Osteoblast (primary cell): ENCODE measurements at regions not wholly inside any gene's neighbourhood (a gene's known extent, or its start where the extent isn't known, plus 50 kb on each side); places are given as distances from the start of the nearest gene placed in this dataset.

Experiments used
- DNase-seq: peaks from one replicate; pipeline ENCODE4 v3.0.0; 2011; ENCODE audit warnings: low spot score, mixed read lengths; ENCODE audit not compliant: insufficient read length; ENCODE audit errors: missing footprints
- H2AFZ ChIP-seq: 2 replicates; pipeline ENCODE4 v1.6.0; 2011; ENCODE audit warnings: mild to moderate bottlenecking, low read length
- H3K27ac ChIP-seq: 2 replicates; pipeline ENCODE4 v1.5.1; 2011; ENCODE audit warnings: mild to moderate bottlenecking, low read depth, low read length, moderate library complexity
- H3K27me3 ChIP-seq: 2 replicates; pipeline ENCODE4 v1.6.0; 2012; ENCODE audit warnings: mild to moderate bottlenecking, control low read depth, inconsistent platforms, low read length, moderate library complexity; ENCODE audit not compliant: insufficient read depth
- H3K36me3 ChIP-seq: 2 replicates; pipeline ENCODE4 v1.5.1; 2011; ENCODE audit warnings: mild to moderate bottlenecking, low read length, control low read depth, moderate library complexity; ENCODE audit not compliant: insufficient read depth
- H3K4me1 ChIP-seq: 2 replicates; pipeline ENCODE4 v1.5.1; 2011; ENCODE audit warnings: mild to moderate bottlenecking, low read length, control low read depth, moderate library complexity; ENCODE audit not compliant: insufficient read depth
- H3K4me2 ChIP-seq: 2 replicates; pipeline ENCODE4 v1.6.0; 2011; ENCODE audit warnings: mild to moderate bottlenecking, low read length; ENCODE audit not compliant: insufficient read depth
- H3K4me3 ChIP-seq: fragments of 200-600 bp; sonication (generic); 3 replicates; pipeline ENCODE4 v1.5.1; 2012; ENCODE audit warnings: mild to moderate bottlenecking, low read length, inconsistent platforms; ENCODE audit not compliant: insufficient read depth
- H3K79me2 ChIP-seq: 2 replicates; pipeline ENCODE4 v1.6.0; 2012; ENCODE audit warnings: mild to moderate bottlenecking, low read length, control low read depth, inconsistent platforms; ENCODE audit not compliant: insufficient read depth
- H3K9me3 ChIP-seq: 2 replicates; pipeline ENCODE4 v1.5.1; 2011; ENCODE audit warnings: low read depth, low read length, control low read depth
- H4K20me1 ChIP-seq: 2 replicates; pipeline ENCODE4 v1.6.0; 2012; ENCODE audit warnings: mild to moderate bottlenecking, low read length, control low read depth; ENCODE audit not compliant: insufficient read depth
- CTCF ChIP-seq: IDR thresholded peaks from 2 replicates; pipeline ENCODE4 v1.5.1; 2011; ENCODE audit warnings: mild to moderate bottlenecking, low read depth, low read length, moderate library complexity; ENCODE audit errors: extremely low read depth

GRCh38 chr1:72526926-72527325 is 244.6 kb upstream of the NEGR1 start:
- no peaks in the 10 kb centered on the region for H3K27me3 ChIP-seq
- TF ChIP-seq CTCF = no peak
- H3K9me3 ChIP-seq = peaks cover 3% of the 10 kb centered on the region
- H3K4me2 ChIP-seq = no peak overlapping the region
- peak overlapping the region; percentile 23 for H2AFZ ChIP-seq
- no peak for DNase-seq
- H3K27ac ChIP-seq = no peak overlapping the region
- no peak overlapping the region for H3K4me3 ChIP-seq
- no peaks in the 10 kb centered on the region for H3K79me2 ChIP-seq
- no peaks in the 10 kb centered on the region for H3K4me1 ChIP-seq
- H4K20me1 ChIP-seq = no peaks in the 10 kb centered on the region
- no peaks in the 10 kb centered on the region for H3K36me3 ChIP-seq

GRCh38 chr1:72524021-72524420 is 241.7 kb upstream of the NEGR1 start:
- H3K27ac ChIP-seq = no peak overlapping the region
- H3K79me2 ChIP-seq = no peaks in the 10 kb centered on the region
- H3K36me3 ChIP-seq = no peaks in the 10 kb centered on the region
- no peaks in the 10 kb centered on the region for H3K9me3 ChIP-seq
- H3K4me2 ChIP-seq = no peak overlapping the region
- no peak for TF ChIP-seq CTCF
- H2AFZ ChIP-seq = no peak overlapping the region
- no peaks in the 10 kb centered on the region for H3K27me3 ChIP-seq
- H3K4me1 ChIP-seq = no peaks in the 10 kb centered on the region
- H4K20me1 ChIP-seq = no peaks in the 10 kb centered on the region
- DNase-seq = no peak
- no peak overlapping the region for H3K4me3 ChIP-seq

GRCh38 chr1:72521659-72522058 is 239.3 kb upstream of the NEGR1 start:
- H4K20me1 ChIP-seq = no peaks in the 10 kb centered on the region
- H3K27ac ChIP-seq = no peak overlapping the region
- no peaks in the 10 kb centered on the region for H3K4me1 ChIP-seq
- H3K36me3 ChIP-seq = no peaks in the 10 kb centered on the region
- H3K4me2 ChIP-seq = no peak overlapping the region
- no peaks in the 10 kb centered on the region for H3K9me3 ChIP-seq
- no peak overlapping the region for H2AFZ ChIP-seq
- H3K79me2 ChIP-seq = no peaks in the 10 kb centered on the region
- no peaks in the 10 kb centered on the region for H3K27me3 ChIP-seq
- no peak for TF ChIP-seq CTCF
- H3K4me3 ChIP-seq = no peak overlapping the region
- peak; percentile 35 for DNase-seq

GRCh38 chr1:72516826-72517225 is 234.5 kb upstream of the NEGR1 start:
- H2AFZ ChIP-seq = no peak overlapping the region
- H3K79me2 ChIP-seq = no peaks in the 10 kb centered on the region
- peak overlapping the region; percentile 10 for H3K27ac ChIP-seq
- no peak for TF ChIP-seq CTCF
- no peaks in the 10 kb centered on the region for H4K20me1 ChIP-seq
- no peak overlapping the region for H3K4me3 ChIP-seq
- no peak for DNase-seq
- no peaks in the 10 kb centered on the region for H3K9me3 ChIP-seq
- H3K27me3 ChIP-seq = no peaks in the 10 kb centered on the region
- H3K4me1 ChIP-seq = no peaks in the 10 kb centered on the region
- H3K36me3 ChIP-seq = no peaks in the 10 kb centered on the region
- no peak overlapping the region for H3K4me2 ChIP-seq
